Naive thymus-derived CD4-positive, alpha-beta T cell (primary cell): ENCODE measurements at regions not wholly inside any gene's neighbourhood (a gene's known extent, or its start where the extent isn't known, plus 50 kb on each side); places are given as distances from the start of the nearest gene placed in this dataset.

Source experiments
- ATAC-seq: fragments of 150-1000 bp; cut with Tn5 transposase; 2 replicates; pipeline ENCODE4 v1.10.0; 2021; ENCODE audit warnings: mild to moderate bottlenecking, moderate library complexity
- CTCF ChIA-PET: fragments of 350-600 bp; sonication (Branson Sonifier 250); formaldehyde crosslinking; loops from one replicate; lab custom pipeline; 2021; ENCODE audit warnings: antibody characterized with exemption; lab: Charles Lee
- POLR2A ChIA-PET: fragments of 350-600 bp; sonication (Branson Sonifier 250); formaldehyde crosslinking; loops from one replicate; lab custom pipeline; 2021; ENCODE audit warnings: antibody characterized with exemption, inconsistent platforms; lab: Charles Lee
- DNase-seq, 9 donors: peaks; one replicate each; pipeline versions ENCODE4 v3.0.0 to v3.0.0-alpha.2; 2020 to 2022; ENCODE audit warnings: mixed read lengths in 1 of 9
- H3K27ac ChIP-seq: one replicate; pipeline ENCODE4 v1.7.0; 2013; ENCODE audit warnings: mild to moderate bottlenecking, low read depth, low read length, moderate library complexity
- H3K27me3 ChIP-seq, 2 donors: one replicate each; pipeline ENCODE4 v1.7.0; 2013; ENCODE audit warnings: low read length in 2 of 2, mild to moderate bottlenecking in 2 of 2, moderate library complexity in 2 of 2; ENCODE audit not compliant: control insufficient read depth in 2 of 2, insufficient read depth in 2 of 2
- H3K36me3 ChIP-seq, 3 experiments: 1 replicate in 2 of 3; 2 replicates in 1 of 3; pipeline ENCODE4 v1.7.0; 2013; ENCODE audit warnings: low read length in 3 of 3, mild to moderate bottlenecking in 3 of 3, moderate library complexity in 1 of 3; ENCODE audit not compliant: insufficient read depth in 3 of 3, control insufficient read depth in 2 of 3
- H3K4me1 ChIP-seq, 2 donors: one replicate each; pipeline ENCODE4 v1.7.0; 2013; ENCODE audit warnings: low read length in 2 of 2, mild to moderate bottlenecking in 2 of 2, moderate library complexity in 1 of 2; ENCODE audit not compliant: control insufficient read depth in 2 of 2, insufficient read depth in 2 of 2
- H3K4me3 ChIP-seq: 2 replicates; pipeline ENCODE4 v1.7.0; 2013; ENCODE audit warnings: mild to moderate bottlenecking, low read length
- H3K9me3 ChIP-seq, 3 experiments: 1 replicate in 2 of 3; 2 replicates in 1 of 3; pipeline ENCODE4 v1.7.0; 2013; ENCODE audit warnings: low read length in 3 of 3; ENCODE audit not compliant: control insufficient read depth in 2 of 3
- H3K27ac Mint-ChIP-seq, 9 donors: one replicate each; pipeline ENCODE4 v1.8.0; 2020 to 2022; ENCODE audit warnings: mixed read lengths in 9 of 9, mild to moderate bottlenecking in 8 of 9, moderate library complexity in 5 of 9, inconsistent platforms in 2 of 9
- H3K27me3 Mint-ChIP-seq, 5 donors: one replicate each; pipeline ENCODE4 v1.8.0; 2021 to 2022; ENCODE audit warnings: mixed read lengths in 5 of 5, mild to moderate bottlenecking in 1 of 5
- H3K36me3 Mint-ChIP-seq, 5 donors: one replicate each; pipeline ENCODE4 v1.8.0; 2020 to 2022; ENCODE audit warnings: mixed read lengths in 5 of 5, mild to moderate bottlenecking in 3 of 5, inconsistent platforms in 1 of 5
- H3K4me1 Mint-ChIP-seq, 7 donors: one replicate each; pipeline ENCODE4 v1.8.0; 2020 to 2022; ENCODE audit warnings: mixed read lengths in 7 of 7, mild to moderate bottlenecking in 3 of 7, inconsistent platforms in 1 of 7
- H3K4me3 Mint-ChIP-seq, 10 donors: one replicate each; pipeline ENCODE4 v1.8.0; 2020 to 2022; ENCODE audit warnings: mild to moderate bottlenecking in 10 of 10, mixed read lengths in 10 of 10, moderate library complexity in 6 of 10, inconsistent platforms in 2 of 10
- H3K9me3 Mint-ChIP-seq, 11 donors: one replicate each; pipeline ENCODE4 v1.8.0; 2020 to 2022; ENCODE audit warnings: mixed read lengths in 11 of 11, mild to moderate bottlenecking in 4 of 11, inconsistent platforms in 1 of 11, moderate library complexity in 1 of 11
- intact Hi-C, 2 donors: fragments of 100-400 bp; cut with micrococcal nuclease; formaldehyde crosslinking; loops; one replicate each; pipeline ENCODE4 v1.15.1; 2023

- no peak for DNase-seq
- POLR2A ChIA-PET, result no interaction called here
Observed at GRCh38 chr9:16970321-16970720, 99.9 kb upstream of the BNC2 start.

GRCh38 chr9:16964228-16964627, 93.8 kb upstream of the BNC2 start:
- H3K9me3 ChIP-seq, result peaks cover 0 to 4% (median 0%) of the 10 kb centered on the region in 3 experiments
- Mint-ChIP-seq H3K4me1 (no peaks in the 10 kb centered on the region), H3K4me3 (no peak overlapping the region), H3K27me3 (no peaks in the 10 kb centered on the region), H3K9me3 (peaks cover 0 to 25% (median 10%) of the 10 kb centered on the region in 11 donors), H3K27ac (no peak overlapping the region), H3K36me3 (peaks cover 0 to 4% (median 0%) of the 10 kb centered on the region in 5 donors)
- H3K4me1 ChIP-seq, result no peaks in the 10 kb centered on the region
- DNase-seq, result no peak
- H3K4me3 ChIP-seq, result no peak overlapping the region
- H3K27me3 ChIP-seq, result no peaks in the 10 kb centered on the region
- ChIA-PET CTCF (no interaction called here), POLR2A (no interaction called here)
- no peaks in the 10 kb centered on the region for H3K36me3 ChIP-seq
- ATAC-seq, result no peak
- no peak overlapping the region for H3K27ac ChIP-seq
- intact Hi-C loops, result no loop called here

More at GRCh38 chr9:16970321-16970720, 99.9 kb upstream of the BNC2 start:
- H3K4me3 ChIP-seq, result no peak overlapping the region
- peaks cover 0 to 20% (median 10%) of the 10 kb centered on the region in 11 donors for H3K9me3 Mint-ChIP-seq
- CTCF ChIA-PET, result no interaction called here
- H3K4me3 Mint-ChIP-seq, result no peak overlapping the region
- H3K27ac ChIP-seq, result no peak overlapping the region
- peaks cover 0 to 2% (median 0%) of the 10 kb centered on the region in 7 donors for H3K4me1 Mint-ChIP-seq
- H3K9me3 ChIP-seq, result no peaks in the 10 kb centered on the region
- H3K4me1 ChIP-seq, result no peaks in the 10 kb centered on the region
- H3K27ac Mint-ChIP-seq, result no peak overlapping the region
- intact Hi-C loops, result no loop called here
- no peaks in the 10 kb centered on the region for H3K27me3 ChIP-seq
- no peaks in the 10 kb centered on the region for H3K36me3 ChIP-seq
- peaks cover 0 to 7% (median 0%) of the 10 kb centered on the region in 5 donors for H3K36me3 Mint-ChIP-seq
- ATAC-seq, result no peak
- H3K27me3 Mint-ChIP-seq, result no peaks in the 10 kb centered on the region

GRCh38 chr9:16960084-16960483, 89.6 kb upstream of the BNC2 start:
- H3K36me3 Mint-ChIP-seq, result peaks cover 0 to 3% (median 0%) of the 10 kb centered on the region in 5 donors
- no peak overlapping the region for H3K27ac ChIP-seq
- no peak for DNase-seq
- no peaks in the 10 kb centered on the region for H3K27me3 ChIP-seq
- no peak overlapping the region for H3K27ac Mint-ChIP-seq
- ATAC-seq, result no peak
- ChIA-PET CTCF (no interaction called here), POLR2A (no interaction called here)
- no peaks in the 10 kb centered on the region for H3K36me3 ChIP-seq
- H3K9me3 Mint-ChIP-seq, result peaks cover 0 to 27% (median 8%) of the 10 kb centered on the region in 11 donors
- no peak overlapping the region for H3K4me3 Mint-ChIP-seq
- H3K4me1 ChIP-seq, result no peaks in the 10 kb centered on the region
- peaks cover 0 to 4% (median 0%) of the 10 kb centered on the region in 3 experiments for H3K9me3 ChIP-seq
- no peaks in the 10 kb centered on the region for H3K27me3 Mint-ChIP-seq
- intact Hi-C loops, result no loop called here
- no peak overlapping the region for H3K4me3 ChIP-seq
- no peaks in the 10 kb centered on the region for H3K4me1 Mint-ChIP-seq

- H3K27ac ChIP-seq, result no peak overlapping the region
- no peaks in the 10 kb centered on the region for H3K4me1 ChIP-seq
- H3K27me3 ChIP-seq, result no peaks in the 10 kb centered on the region
- ChIA-PET POLR2A (no interaction called here), CTCF (no interaction called here)
- no peaks in the 10 kb centered on the region for H3K36me3 ChIP-seq
- DNase-seq (no peak), ATAC-seq (no peak)
- Mint-ChIP-seq H3K9me3 (peaks cover 0 to 27% (median 7%) of the 10 kb centered on the region in 11 donors), H3K36me3 (peaks cover 0 to 3% (median 0%) of the 10 kb centered on the region in 5 donors), H3K27me3 (no peaks in the 10 kb centered on the region), H3K27ac (no peak overlapping the region), H3K4me1 (no peaks in the 10 kb centered on the region), H3K4me3 (no peak overlapping the region)
- H3K4me3 ChIP-seq, result no peak overlapping the region
- intact Hi-C loops, result no loop called here
- H3K9me3 ChIP-seq, result peaks cover 0 to 4% (median 0%) of the 10 kb centered on the region in 3 experiments
Observed at GRCh38 chr9:16959391-16959790, 88.9 kb upstream of the BNC2 start.

GRCh38 chr9:16954040-16954439, 83.6 kb upstream of the BNC2 start:
- Mint-ChIP-seq H3K4me3 (no peak overlapping the region), H3K4me1 (no peaks in the 10 kb centered on the region), H3K36me3 (peaks cover 0 to 3% (median 0%) of the 10 kb centered on the region in 5 donors), H3K27me3 (no peaks in the 10 kb centered on the region), H3K9me3 (peaks cover 0 to 10% (median 0%) of the 10 kb centered on the region in 11 donors), H3K27ac (no peak overlapping the region)
- Histone ChIP-seq H3K9me3 (no peaks in the 10 kb centered on the region), H3K27ac (no peak overlapping the region), H3K36me3 (no peaks in the 10 kb centered on the region), H3K4me1 (no peaks in the 10 kb centered on the region), H3K27me3 (no peaks in the 10 kb centered on the region), H3K4me3 (no peak overlapping the region)
- no peak for DNase-seq
- ATAC-seq, result no peak
- ChIA-PET POLR2A (no interaction called here), CTCF (no interaction called here)
- intact Hi-C loops, result no loop called here

- no peaks in the 10 kb centered on the region for H3K4me1 Mint-ChIP-seq
- intact Hi-C loops, result no loop called here
- H3K4me3 ChIP-seq, result no peak overlapping the region
- no peaks in the 10 kb centered on the region for H3K4me1 ChIP-seq
- ATAC-seq (no peak), DNase-seq (no peak)
- H3K27me3 Mint-ChIP-seq, result no peaks in the 10 kb centered on the region
- ChIA-PET POLR2A (no interaction called here), CTCF (no interaction called here)
- H3K9me3 Mint-ChIP-seq, result peaks cover 0 to 7% (median 0%) of the 10 kb centered on the region in 11 donors
- H3K27me3 ChIP-seq, result no peaks in the 10 kb centered on the region
- no peaks in the 10 kb centered on the region for H3K36me3 ChIP-seq
- no peak overlapping the region for H3K27ac ChIP-seq
- no peaks in the 10 kb centered on the region for H3K9me3 ChIP-seq
- H3K4me3 Mint-ChIP-seq, result no peak overlapping the region
- H3K27ac Mint-ChIP-seq, result no peak overlapping the region
- H3K36me3 Mint-ChIP-seq, result peaks cover 0 to 3% (median 0%) of the 10 kb centered on the region in 5 donors
Observed at GRCh38 chr9:16951502-16951901, 81.0 kb upstream of the BNC2 start.

GRCh38 chr9:16950051-16950450, 79.6 kb upstream of the BNC2 start:
- POLR2A ChIA-PET, result no interaction called here
- Histone ChIP-seq H3K4me1 (no peaks in the 10 kb centered on the region), H3K4me3 (no peak overlapping the region), H3K27ac (no peak overlapping the region), H3K9me3 (no peaks in the 10 kb centered on the region), H3K36me3 (no peaks in the 10 kb centered on the region), H3K27me3 (no peaks in the 10 kb centered on the region)
- Mint-ChIP-seq H3K4me1 (no peaks in the 10 kb centered on the region), H3K36me3 (no peaks in the 10 kb centered on the region), H3K27ac (no peak overlapping the region), H3K27me3 (no peaks in the 10 kb centered on the region), H3K4me3 (no peak overlapping the region), H3K9me3 (peaks cover 0 to 13% (median 0%) of the 10 kb centered on the region in 11 donors)
- ATAC-seq (no peak), DNase-seq (no peak)
- intact Hi-C loops, result no loop called here
- CTCF ChIA-PET, result no interaction called here
